HEK293 (cell line): ENCODE measurements at regions not wholly inside any gene's neighbourhood (a gene's known extent, or its start where the extent isn't known, plus 50 kb on each side); places are given as distances from the start of the nearest gene placed in this dataset.

Experiments
- AEBP2 ChIP-seq: fragments of 450-650 bp; formaldehyde crosslinking; IDR thresholded peaks from 2 replicates; pipeline ENCODE4 v1.5.1; 2016; ENCODE audit warnings: missing biosample characterization, missing genetic modification characterization, borderline replicate concordance
- GLIS2 ChIP-seq: fragments of 450-650 bp; formaldehyde crosslinking; IDR thresholded peaks from 2 replicates; pipeline ENCODE4 v1.5.1; 2016; ENCODE audit warnings: missing biosample characterization, missing genetic modification characterization
- HOXC10 ChIP-seq: sonication (generic); formaldehyde crosslinking; IDR thresholded peaks from 2 replicates; pipeline ENCODE4 v1.8.1; 2023; ENCODE audit warnings: mild to moderate bottlenecking, missing genetic modification reagents
- IKZF3 ChIP-seq: fragments of 450-650 bp; IDR thresholded peaks from 2 replicates; pipeline ENCODE4 v1.5.0; 2018; ENCODE audit warnings: missing biosample characterization, mild to moderate bottlenecking, missing genetic modification characterization, moderate library complexity
- OVOL3 ChIP-seq: fragments of 450-650 bp; formaldehyde crosslinking; IDR thresholded peaks from 2 replicates; pipeline ENCODE4 v1.5.1; 2016; ENCODE audit warnings: missing biosample characterization, missing genetic modification characterization
- RBAK ChIP-seq: fragments of 450-650 bp; formaldehyde crosslinking; IDR thresholded peaks from 2 replicates; pipeline ENCODE4 v1.5.1; 2016; ENCODE audit warnings: missing biosample characterization, missing genetic modification characterization
- ZBTB17 ChIP-seq: fragments of 450-650 bp; formaldehyde crosslinking; IDR thresholded peaks from 2 replicates; pipeline ENCODE4 v1.5.1; 2016; ENCODE audit warnings: missing biosample characterization, missing genetic modification characterization
- ZNF10 ChIP-seq: fragments of 450-650 bp; formaldehyde crosslinking; IDR thresholded peaks from 2 replicates; pipeline ENCODE4 v1.5.1; 2017; ENCODE audit warnings: missing biosample characterization, missing genetic modification characterization
- ZNF112 ChIP-seq: fragments of 450-650 bp; formaldehyde crosslinking; IDR thresholded peaks from 2 replicates; pipeline ENCODE4 v1.5.0; 2017; ENCODE audit warnings: missing biosample characterization, missing genetic modification characterization
- ZNF16 ChIP-seq: fragments of 450-650 bp; formaldehyde crosslinking; IDR thresholded peaks from 2 replicates; pipeline ENCODE4 v1.5.1; 2016; ENCODE audit warnings: low read depth, missing biosample characterization, missing genetic modification characterization
- ZNF174 ChIP-seq: fragments of 450-650 bp; formaldehyde crosslinking; IDR thresholded peaks from 2 replicates; pipeline ENCODE4 v1.5.0; 2017; ENCODE audit warnings: missing biosample characterization, mild to moderate bottlenecking, missing genetic modification characterization
- ZNF184 ChIP-seq: fragments of 450-650 bp; IDR thresholded peaks from 2 replicates; pipeline ENCODE4 v1.5.1; 2018; ENCODE audit warnings: missing biosample characterization, mild to moderate bottlenecking, missing genetic modification characterization
- ZNF239 ChIP-seq: fragments of 450-650 bp; formaldehyde crosslinking; IDR thresholded peaks from 2 replicates; pipeline ENCODE4 v1.5.1; 2016; ENCODE audit warnings: missing biosample characterization, missing genetic modification characterization
- ZNF266 ChIP-seq: fragments of 450-650 bp; formaldehyde crosslinking; IDR thresholded peaks from 2 replicates; pipeline ENCODE4 v1.5.1; 2016; ENCODE audit warnings: missing biosample characterization, missing genetic modification characterization, low read depth
- ZNF280D ChIP-seq: fragments of 450-650 bp; formaldehyde crosslinking; IDR thresholded peaks from 2 replicates; pipeline ENCODE4 v1.5.1; 2016; ENCODE audit warnings: missing biosample characterization, missing genetic modification characterization
- ZNF292 ChIP-seq: fragments of 450-650 bp; formaldehyde crosslinking; IDR thresholded peaks from 2 replicates; pipeline ENCODE4 v1.5.1; 2016; ENCODE audit warnings: low read depth, missing biosample characterization, missing genetic modification characterization, borderline replicate concordance
- ZNF324 ChIP-seq: fragments of 450-650 bp; formaldehyde crosslinking; IDR thresholded peaks from 2 replicates; pipeline ENCODE4 v1.5.1; 2016; ENCODE audit warnings: missing biosample characterization, missing genetic modification characterization
- ZNF341 ChIP-seq: fragments of 450-650 bp; formaldehyde crosslinking; IDR thresholded peaks from 2 replicates; pipeline ENCODE4; 2016; ENCODE audit warnings: low read depth, missing biosample characterization, missing genetic modification characterization
- ZNF610 ChIP-seq: fragments of 450-650 bp; formaldehyde crosslinking; IDR thresholded peaks from 2 replicates; pipeline ENCODE4 v1.5.1; 2016; ENCODE audit warnings: missing biosample characterization, missing genetic modification characterization, borderline replicate concordance
- ZNF621 ChIP-seq: fragments of 450-650 bp; formaldehyde crosslinking; IDR thresholded peaks from 2 replicates; pipeline ENCODE4 v1.5.1; 2017; ENCODE audit warnings: missing biosample characterization, missing genetic modification characterization
- ZNF626 ChIP-seq: fragments of 450-650 bp; sonication (Bioruptor Pico); formaldehyde crosslinking; IDR thresholded peaks from 2 replicates; pipeline ENCODE4 v1.5.1; 2018; ENCODE audit warnings: missing biosample characterization, missing genetic modification characterization, inconsistent platforms
- ZNF777 ChIP-seq: fragments of 450-650 bp; formaldehyde crosslinking; IDR thresholded peaks from 2 replicates; pipeline ENCODE4 v1.5.1; 2017; ENCODE audit warnings: missing biosample characterization, missing genetic modification characterization, borderline replicate concordance
- ZNF843 ChIP-seq: fragments of 450-650 bp; formaldehyde crosslinking; IDR thresholded peaks from 2 replicates; pipeline ENCODE4 v1.5.1; 2016; ENCODE audit warnings: missing biosample characterization, missing genetic modification characterization
- ZSCAN23 ChIP-seq: fragments of 450-650 bp; formaldehyde crosslinking; IDR thresholded peaks from 2 replicates; pipeline ENCODE4 v1.5.1; 2016; ENCODE audit warnings: missing biosample characterization, missing genetic modification characterization
- TF ChIP-seq, protein P1 (sequence below): sonication (generic); formaldehyde crosslinking; IDR thresholded peaks from 2 replicates; pipeline ENCODE4 v1.8.1; 2022; ENCODE audit warnings: mild to moderate bottlenecking, moderate library complexity, missing genetic modification reagents
- TF ChIP-seq, protein P2 (sequence below): fragments of 450-650 bp; formaldehyde crosslinking; IDR thresholded peaks from 2 replicates; pipeline ENCODE4 v1.5.1; 2017; ENCODE audit warnings: missing biosample characterization, missing genetic modification characterization
- TF ChIP-seq, protein P3 (sequence below): fragments of 450-650 bp; formaldehyde crosslinking; IDR thresholded peaks from 2 replicates; pipeline ENCODE4 v1.5.1; 2016; ENCODE audit warnings: missing biosample characterization, missing genetic modification characterization
- TF ChIP-seq, protein P4 (sequence below): fragments of 450-650 bp; formaldehyde crosslinking; IDR thresholded peaks from 2 replicates; pipeline ENCODE4; 2016; ENCODE audit warnings: missing biosample characterization, missing genetic modification characterization
- TF ChIP-seq, protein P5 (sequence below): fragments of 450-650 bp; IDR thresholded peaks from 2 replicates; pipeline ENCODE4 v1.5.1; 2018; ENCODE audit warnings: missing biosample characterization, mild to moderate bottlenecking, missing genetic modification characterization

GRCh38 chr3:107431246-107432012 lies 54.2 kb downstream of the CCDC54 start (continued):
- TF ChIP-seq GLIS2 (tag by site-specific recombination) (peak; percentile 31; the same call in 1 of the 2 replicates), ZNF610 (tag by site-specific recombination) (no peak), ZNF341 (tag by site-specific recombination) (peak; percentile 85), ZNF843 (tag by site-specific recombination) (no peak), AEBP2 (tag by site-specific recombination) (no peak), IKZF3 (peak; percentile 72), ZNF626 (tag by site-specific recombination) (no peak), ZNF239 (tag by site-specific recombination) (no peak), RBAK (tag by site-specific recombination) (no peak), ZNF174 (tag by site-specific recombination) (no peak), ZNF324 (tag by site-specific recombination) (peak; percentile 68; the same call in 1 of the 2 replicates), ZNF16 (tag by site-specific recombination) (no peak), OVOL3 (tag by site-specific recombination) (no peak), ZNF112 (tag by site-specific recombination) (no peak), ZNF280D (tag by site-specific recombination) (no peak), ZNF777 (tag by site-specific recombination) (no peak), ZBTB17 (tag by site-specific recombination) (peak; percentile 90), ZNF10 (tag by site-specific recombination) (no peak), ZNF184 (tag by site-specific recombination) (no peak), ZNF621 (no peak), HOXC10 (CRISPR knock-in tag) (no peak), ZNF292 (tag by site-specific recombination) (no peak), ZSCAN23 (tag by site-specific recombination) (no peak), ZNF266 (tag by site-specific recombination) (no peak)
- TF ChIP-seq, protein P1, sequence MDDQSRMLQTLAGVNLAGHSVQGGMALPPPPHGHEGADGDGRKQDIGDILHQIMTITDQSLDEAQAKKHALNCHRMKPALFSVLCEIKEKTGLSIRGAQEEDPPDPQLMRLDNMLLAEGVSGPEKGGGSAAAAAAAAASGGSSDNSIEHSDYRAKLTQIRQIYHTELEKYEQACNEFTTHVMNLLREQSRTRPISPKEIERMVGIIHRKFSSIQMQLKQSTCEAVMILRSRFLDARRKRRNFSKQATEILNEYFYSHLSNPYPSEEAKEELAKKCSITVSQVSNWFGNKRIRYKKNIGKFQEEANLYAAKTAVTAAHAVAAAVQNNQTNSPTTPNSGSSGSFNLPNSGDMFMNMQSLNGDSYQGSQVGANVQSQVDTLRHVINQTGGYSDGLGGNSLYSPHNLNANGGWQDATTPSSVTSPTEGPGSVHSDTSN (CRISPR knock-in tag), result no peak
- TF ChIP-seq, protein P2, sequence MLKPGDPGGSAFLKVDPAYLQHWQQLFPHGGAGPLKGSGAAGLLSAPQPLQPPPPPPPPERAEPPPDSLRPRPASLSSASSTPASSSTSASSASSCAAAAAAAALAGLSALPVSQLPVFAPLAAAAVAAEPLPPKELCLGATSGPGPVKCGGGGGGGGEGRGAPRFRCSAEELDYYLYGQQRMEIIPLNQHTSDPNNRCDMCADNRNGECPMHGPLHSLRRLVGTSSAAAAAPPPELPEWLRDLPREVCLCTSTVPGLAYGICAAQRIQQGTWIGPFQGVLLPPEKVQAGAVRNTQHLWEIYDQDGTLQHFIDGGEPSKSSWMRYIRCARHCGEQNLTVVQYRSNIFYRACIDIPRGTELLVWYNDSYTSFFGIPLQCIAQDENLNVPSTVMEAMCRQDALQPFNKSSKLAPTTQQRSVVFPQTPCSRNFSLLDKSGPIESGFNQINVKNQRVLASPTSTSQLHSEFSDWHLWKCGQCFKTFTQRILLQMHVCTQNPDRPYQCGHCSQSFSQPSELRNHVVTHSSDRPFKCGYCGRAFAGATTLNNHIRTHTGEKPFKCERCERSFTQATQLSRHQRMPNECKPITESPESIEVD (tag by site-specific recombination), result no peak
- TF ChIP-seq, protein P3, sequence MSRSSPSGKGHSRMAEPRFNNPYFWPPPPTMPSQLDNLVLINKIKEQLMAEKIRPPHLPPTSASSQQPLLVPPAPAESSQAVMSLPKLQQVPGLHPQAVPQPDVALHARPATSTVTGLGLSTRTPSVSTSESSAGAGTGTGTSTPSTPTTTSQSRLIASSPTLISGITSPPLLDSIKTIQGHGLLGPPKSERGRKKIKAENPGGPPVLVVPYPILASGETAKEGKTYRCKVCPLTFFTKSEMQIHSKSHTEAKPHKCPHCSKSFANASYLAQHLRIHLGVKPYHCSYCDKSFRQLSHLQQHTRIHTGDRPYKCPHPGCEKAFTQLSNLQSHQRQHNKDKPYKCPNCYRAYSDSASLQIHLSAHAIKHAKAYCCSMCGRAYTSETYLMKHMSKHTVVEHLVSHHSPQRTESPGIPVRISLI (tag by site-specific recombination), result no peak
- TF ChIP-seq, protein P4, sequence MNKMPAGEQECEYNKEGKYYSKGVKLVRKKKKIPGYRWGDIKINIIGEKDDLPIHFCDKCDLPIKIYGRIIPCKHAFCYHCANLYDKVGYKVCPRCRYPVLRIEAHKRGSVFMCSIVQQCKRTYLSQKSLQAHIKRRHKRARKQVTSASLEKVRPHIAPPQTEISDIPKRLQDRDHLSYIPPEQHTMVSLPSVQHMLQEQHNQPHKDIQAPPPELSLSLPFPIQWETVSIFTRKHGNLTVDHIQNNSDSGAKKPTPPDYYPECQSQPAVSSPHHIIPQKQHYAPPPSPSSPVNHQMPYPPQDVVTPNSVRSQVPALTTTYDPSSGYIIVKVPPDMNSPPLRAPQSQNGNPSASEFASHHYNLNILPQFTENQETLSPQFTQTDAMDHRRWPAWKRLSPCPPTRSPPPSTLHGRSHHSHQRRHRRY (tag by site-specific recombination), result no peak
- TF ChIP-seq, protein P5, sequence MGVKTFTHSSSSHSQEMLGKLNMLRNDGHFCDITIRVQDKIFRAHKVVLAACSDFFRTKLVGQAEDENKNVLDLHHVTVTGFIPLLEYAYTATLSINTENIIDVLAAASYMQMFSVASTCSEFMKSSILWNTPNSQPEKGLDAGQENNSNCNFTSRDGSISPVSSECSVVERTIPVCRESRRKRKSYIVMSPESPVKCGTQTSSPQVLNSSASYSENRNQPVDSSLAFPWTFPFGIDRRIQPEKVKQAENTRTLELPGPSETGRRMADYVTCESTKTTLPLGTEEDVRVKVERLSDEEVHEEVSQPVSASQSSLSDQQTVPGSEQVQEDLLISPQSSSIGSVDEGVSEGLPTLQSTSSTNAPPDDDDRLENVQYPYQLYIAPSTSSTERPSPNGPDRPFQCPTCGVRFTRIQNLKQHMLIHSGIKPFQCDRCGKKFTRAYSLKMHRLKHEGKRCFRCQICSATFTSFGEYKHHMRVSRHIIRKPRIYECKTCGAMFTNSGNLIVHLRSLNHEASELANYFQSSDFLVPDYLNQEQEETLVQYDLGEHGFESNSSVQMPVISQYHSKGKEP (tag by site-specific recombination), result no peak
